ENCODE measurements at regions not wholly inside any gene's neighbourhood (a gene's known extent, or its start where the extent isn't known, plus 50 kb on each side); places are given as distances from the start of the nearest gene placed in this dataset.

- Histone ChIP-seq H3K27me3 (replicated peaks; ENCODE audit: insufficient read depth) (0 out of 2 replicates have a peak, but pooled peaks cover 3% of the 10 kb centered on the region), H3K79me2 (ENCODE audit: insufficient read depth) (no peaks in the 10 kb centered on the region), H3K9me2 (ENCODE audit: insufficient read depth) (no peaks in the 10 kb centered on the region), H3K9me3 (ENCODE audit: low read depth) (no peaks in the 10 kb centered on the region), H3K36me3 (ENCODE audit: low read depth) (no peaks in the 10 kb centered on the region), H3K4me3 (no peak overlapping the region), H4K20me1 (ENCODE audit: insufficient read depth) (no peaks in the 10 kb centered on the region), H3K4me1 (ENCODE audit: insufficient read depth) (no peaks in the 10 kb centered on the region), H3F3A (ENCODE audit: insufficient read depth) (no peaks in the 10 kb centered on the region), H3K9ac (no peak overlapping the region), H3K27ac (no peak overlapping the region), H2AFZ (no peak overlapping the region), H3K4me2 (ENCODE audit: unreplicated experiment) (no peak overlapping the region)
- TF ChIP-seq EZH2phosphoT487 (IDR thresholded peaks at IDR 0.05; ENCODE audit: insufficient read depth, low read depth) (no peak), EZH2 (IDR thresholded peaks at IDR 0.05; ENCODE audit: insufficient read depth, poor library complexity, severe bottlenecking) (no peak)
- in situ Hi-C loops (cut with MboI), result no loop called here
- DNase-seq, result no peak
- WGBS, 2 experiments (ENCODE audit: low coverage in 1 of 2, low lambda C conversion rate in 2 of 2, missing lambda C conversion rate in 2 of 2), result 6 to 7% methylated on average over 5 of the region's 5 CpGs
Observed at GRCh38 chr13:105863300-105863920, 672.1 kb downstream of the EFNB2 start.

- no peak for DNase-seq
- no peaks in the 10 kb centered on the region for H3K27me3 ChIP-seq (replicated peaks; ENCODE audit: insufficient read depth)
- H2AFZ ChIP-seq, result no peak overlapping the region
- no peak for TF ChIP-seq EZH2phosphoT487 (IDR thresholded peaks at IDR 0.05; ENCODE audit: insufficient read depth, low read depth)
- H3K79me2 ChIP-seq (ENCODE audit: insufficient read depth), result no peaks in the 10 kb centered on the region
- no peaks in the 10 kb centered on the region for H3K9me3 ChIP-seq (ENCODE audit: low read depth)
- no peaks in the 10 kb centered on the region for H3K9me2 ChIP-seq (ENCODE audit: insufficient read depth)
- no peak overlapping the region for H3K27ac ChIP-seq
- in situ Hi-C loops (cut with MboI), result no loop called here
- 40 to 53% methylated on average over 11 of the region's 11 CpGs for WGBS, 2 experiments (ENCODE audit: low coverage in 1 of 2, low lambda C conversion rate in 2 of 2, missing lambda C conversion rate in 2 of 2)
- no peak overlapping the region for H3K9ac ChIP-seq
- H3K4me1 ChIP-seq (ENCODE audit: insufficient read depth), result no peaks in the 10 kb centered on the region
- no peak overlapping the region for H3K4me2 ChIP-seq (ENCODE audit: unreplicated experiment)
- H4K20me1 ChIP-seq (ENCODE audit: insufficient read depth), result no peaks in the 10 kb centered on the region
- H3K4me3 ChIP-seq, result no peak overlapping the region
- H3K36me3 ChIP-seq (ENCODE audit: low read depth), result no peaks in the 10 kb centered on the region
- H3F3A ChIP-seq (ENCODE audit: insufficient read depth), result no peaks in the 10 kb centered on the region
Observed at GRCh38 chr13:105848494-105848893, 687.0 kb downstream of the EFNB2 start.

GRCh38 chr13:105847527-105848291 lies 687.8 kb downstream of the EFNB2 start:
- no peak overlapping the region for H3K9ac ChIP-seq
- WGBS, 2 experiments (ENCODE audit: low coverage in 1 of 2, low lambda C conversion rate in 2 of 2, missing lambda C conversion rate in 2 of 2), result 13 to 14% methylated on average over 8 of the region's 8 CpGs
- H3K4me2 ChIP-seq (ENCODE audit: unreplicated experiment), result no peak overlapping the region
- no peak overlapping the region for H2AFZ ChIP-seq
- no peaks in the 10 kb centered on the region for H4K20me1 ChIP-seq (ENCODE audit: insufficient read depth)
- H3K9me3 ChIP-seq (ENCODE audit: low read depth), result no peaks in the 10 kb centered on the region
- H3K9me2 ChIP-seq (ENCODE audit: insufficient read depth), result no peaks in the 10 kb centered on the region
- H3K79me2 ChIP-seq (ENCODE audit: insufficient read depth), result no peaks in the 10 kb centered on the region
- H3K4me1 ChIP-seq (ENCODE audit: insufficient read depth), result no peaks in the 10 kb centered on the region
- no peak overlapping the region for H3K27ac ChIP-seq
- no peak overlapping the region for H3K4me3 ChIP-seq
- DNase-seq, result no peak
- TF ChIP-seq EZH2phosphoT487 (IDR thresholded peaks at IDR 0.05; ENCODE audit: insufficient read depth, low read depth) (no peak), EZH2 (IDR thresholded peaks at IDR 0.05; ENCODE audit: insufficient read depth, poor library complexity, severe bottlenecking) (no peak)
- in situ Hi-C loops (cut with MboI), result no loop called here
- H3K27me3 ChIP-seq (replicated peaks; ENCODE audit: insufficient read depth), result no peaks in the 10 kb centered on the region
- no peaks in the 10 kb centered on the region for H3K36me3 ChIP-seq (ENCODE audit: low read depth)
- H3F3A ChIP-seq (ENCODE audit: insufficient read depth), result no peaks in the 10 kb centered on the region

- no peaks in the 10 kb centered on the region for H3K79me2 ChIP-seq (ENCODE audit: insufficient read depth)
- in situ Hi-C loops (cut with MboI), result no loop called here
- H4K20me1 ChIP-seq (ENCODE audit: insufficient read depth), result no peaks in the 10 kb centered on the region
- 12 to 18% methylated on average over 1 of the region's 1 CpG for WGBS, 2 experiments (ENCODE audit: low coverage in 1 of 2, low lambda C conversion rate in 2 of 2, missing lambda C conversion rate in 2 of 2)
- TF ChIP-seq EZH2 (IDR thresholded peaks at IDR 0.05; ENCODE audit: insufficient read depth, poor library complexity, severe bottlenecking), result no peak
- TF ChIP-seq EZH2phosphoT487 (IDR thresholded peaks at IDR 0.05; ENCODE audit: insufficient read depth, low read depth), result no peak
- no peaks in the 10 kb centered on the region for H3K27me3 ChIP-seq (replicated peaks; ENCODE audit: insufficient read depth)
- no peak overlapping the region for H2AFZ ChIP-seq
- H3K4me3 ChIP-seq, result no peak overlapping the region
- H3K4me2 ChIP-seq (ENCODE audit: unreplicated experiment), result no peak overlapping the region
- H3K9ac ChIP-seq, result no peak overlapping the region
- no peak overlapping the region for H3K27ac ChIP-seq
- DNase-seq, result no peak
- H3K9me2 ChIP-seq (ENCODE audit: insufficient read depth), result no peaks in the 10 kb centered on the region
- H3K9me3 ChIP-seq (ENCODE audit: low read depth), result no peaks in the 10 kb centered on the region
- H3F3A ChIP-seq (ENCODE audit: insufficient read depth), result no peaks in the 10 kb centered on the region
- no peaks in the 10 kb centered on the region for H3K36me3 ChIP-seq (ENCODE audit: low read depth)
- H3K4me1 ChIP-seq (ENCODE audit: insufficient read depth), result no peaks in the 10 kb centered on the region
Observed at GRCh38 chr13:105846923-105847322, 688.5 kb downstream of the EFNB2 start.
